Left renal pelvis (tissue), 4 donors: ENCODE measurements at regions not wholly inside any gene's neighbourhood (a gene's known extent, or its start where the extent isn't known, plus 50 kb on each side); places are given as distances from the start of the nearest gene placed in this dataset.

Source experiments
- DNase-seq, 4 donors: peaks; one replicate each; pipeline ENCODE4 v3.0.0-alpha.2; 2013; ENCODE audit warnings: low read depth in 4 of 4, low spot score in 3 of 4

DNA sequence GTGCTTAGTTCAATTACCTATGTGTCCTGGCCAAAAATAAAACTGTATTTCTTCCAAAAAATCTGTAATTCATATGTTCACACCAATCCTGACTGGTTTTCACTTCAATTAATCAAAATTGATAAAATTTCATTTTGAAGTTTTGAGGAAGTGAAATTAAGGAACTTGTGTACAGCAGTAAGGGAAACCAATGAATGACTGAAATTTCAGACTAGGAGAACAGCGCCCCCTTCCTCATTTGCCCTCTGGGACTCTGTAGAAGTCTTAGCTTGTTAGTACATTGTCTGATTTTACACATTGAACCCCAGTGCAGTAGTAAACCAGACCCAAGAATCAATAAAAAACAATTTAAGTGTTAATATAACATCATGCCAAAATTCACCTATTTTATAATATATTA is 495.3 kb upstream of the AGTR1 start:
- no peak for DNase-seq

DNA sequence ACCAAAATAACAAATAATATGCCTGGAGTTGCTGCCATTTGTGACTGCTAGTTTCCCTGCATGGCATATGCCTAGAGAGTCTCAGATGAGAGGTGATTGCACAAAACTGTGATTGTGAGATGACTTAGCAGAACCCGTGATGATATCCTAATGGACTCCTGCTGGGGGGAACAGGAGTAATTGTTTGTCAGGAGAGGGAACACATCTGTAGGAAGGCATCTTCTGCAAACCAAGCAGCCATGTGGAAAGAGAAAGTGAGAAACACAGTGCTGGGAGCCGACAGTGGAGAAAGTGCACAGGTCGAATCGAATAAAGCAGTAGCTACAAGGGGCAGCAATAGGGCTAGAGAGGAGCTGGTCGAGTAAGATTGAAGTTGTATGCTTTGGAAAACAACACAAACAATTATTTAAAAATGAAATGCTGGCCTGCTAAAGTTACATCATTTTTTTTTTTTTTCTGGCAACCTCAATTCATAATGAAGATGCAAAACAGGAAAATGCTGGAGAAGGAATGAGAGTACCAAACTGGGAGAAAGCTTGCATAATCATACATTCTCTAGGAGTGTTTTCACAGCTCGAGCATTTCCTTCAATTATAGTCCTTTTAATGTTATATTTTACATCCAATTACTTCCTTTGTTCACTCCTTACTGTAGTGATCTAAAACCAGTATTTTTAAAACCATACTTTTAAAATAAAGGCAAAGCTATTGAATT is 494.2 kb upstream of the AGTR1 start:
- DNase-seq = no peak

DNA sequence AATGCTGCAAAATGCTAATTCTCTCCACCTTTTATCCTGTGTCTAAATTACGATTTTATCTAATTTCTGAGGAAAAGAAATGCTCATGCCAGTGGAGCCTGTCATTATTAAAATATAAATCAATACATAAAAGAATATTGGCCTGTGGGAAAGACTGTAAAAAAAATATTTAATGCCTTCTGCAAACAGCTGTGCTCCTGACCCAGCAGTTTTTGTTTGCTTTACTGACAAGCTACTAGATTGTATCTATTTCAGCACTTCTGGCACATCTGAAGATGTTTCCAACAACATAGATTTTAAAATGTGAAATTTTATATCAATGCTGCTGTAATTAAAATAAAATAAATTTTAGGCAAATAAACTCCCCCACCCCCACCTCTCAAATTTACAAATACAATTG is 493.6 kb upstream of the AGTR1 start:
- DNase-seq = no peak

DNA sequence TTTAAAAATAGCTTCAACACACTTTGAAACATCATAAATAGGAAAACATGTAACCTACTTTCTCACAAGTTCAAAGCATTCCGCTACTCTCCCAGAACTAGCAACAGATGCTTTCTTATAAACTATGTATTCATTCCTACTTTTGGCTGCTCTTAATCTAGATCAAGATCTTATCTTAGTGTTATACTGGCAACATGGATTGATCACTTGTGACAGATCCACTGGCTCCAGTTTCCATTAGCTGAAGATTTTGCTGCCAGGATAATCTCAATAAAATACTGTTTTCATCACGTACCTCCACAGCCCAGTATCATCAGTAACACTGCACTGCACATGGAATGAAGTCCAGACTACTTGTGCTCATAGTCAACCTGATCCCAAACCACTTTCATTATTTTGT is 491.7 kb upstream of the AGTR1 start:
- no peak for DNase-seq

DNA sequence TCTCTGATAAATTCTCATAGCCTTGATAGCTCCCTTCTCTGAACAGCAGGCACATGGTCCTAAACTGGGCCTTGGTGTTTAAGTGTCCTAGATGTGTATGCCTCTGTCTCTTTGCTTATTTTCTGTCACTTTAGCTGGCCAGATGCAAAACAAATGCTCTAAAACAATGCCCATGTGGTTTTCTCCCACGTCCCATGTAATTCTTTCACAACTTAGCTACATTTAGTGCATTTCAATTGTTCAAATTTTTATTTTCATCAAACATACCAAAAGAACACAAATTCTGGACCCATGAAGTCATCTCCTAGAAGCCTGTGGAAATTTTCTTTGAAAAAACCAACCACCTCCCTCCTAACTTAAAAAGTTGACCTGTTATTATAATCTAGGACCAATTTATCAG is 491.3 kb upstream of the AGTR1 start:
- DNase-seq = no peak

DNA sequence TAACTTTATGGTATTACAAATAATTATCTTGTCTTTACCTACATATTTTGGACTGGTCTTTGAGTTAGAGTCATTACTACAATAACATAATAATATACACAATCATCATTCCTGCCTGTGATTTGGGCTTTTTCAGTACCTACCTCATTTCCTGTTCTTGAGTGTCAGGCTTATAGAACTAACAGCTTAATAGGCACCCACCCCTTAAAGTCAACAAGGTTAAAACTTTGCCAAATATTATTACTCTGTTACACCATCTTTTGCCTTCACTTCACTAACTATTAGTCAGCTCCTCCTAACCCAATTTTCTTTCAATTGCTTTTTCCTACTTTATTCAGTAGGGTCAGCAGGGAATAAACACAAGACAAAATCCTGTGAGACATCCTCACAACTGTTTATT is 488.7 kb upstream of the AGTR1 start:
- DNase-seq = no peak

DNA sequence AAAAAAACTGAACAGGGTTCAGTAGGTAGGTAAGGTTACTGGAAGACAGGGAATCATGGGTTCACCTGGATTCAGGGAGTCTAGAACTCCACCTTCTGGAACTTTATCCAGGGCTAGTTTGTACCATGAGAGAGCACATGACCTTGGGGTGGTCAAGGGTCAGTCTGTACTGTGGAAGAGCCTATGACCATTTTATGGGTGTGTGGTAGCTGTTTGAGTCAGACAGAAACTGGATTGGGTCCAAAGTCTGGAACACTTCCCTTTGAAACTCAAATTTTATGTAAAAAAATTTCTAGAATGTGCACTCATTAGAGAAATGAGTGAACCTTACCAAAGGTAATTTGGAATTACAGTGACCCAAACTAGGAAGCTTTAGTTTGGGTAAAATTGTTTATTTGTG is 486.0 kb upstream of the AGTR1 start:
- DNase-seq = no peak

DNA sequence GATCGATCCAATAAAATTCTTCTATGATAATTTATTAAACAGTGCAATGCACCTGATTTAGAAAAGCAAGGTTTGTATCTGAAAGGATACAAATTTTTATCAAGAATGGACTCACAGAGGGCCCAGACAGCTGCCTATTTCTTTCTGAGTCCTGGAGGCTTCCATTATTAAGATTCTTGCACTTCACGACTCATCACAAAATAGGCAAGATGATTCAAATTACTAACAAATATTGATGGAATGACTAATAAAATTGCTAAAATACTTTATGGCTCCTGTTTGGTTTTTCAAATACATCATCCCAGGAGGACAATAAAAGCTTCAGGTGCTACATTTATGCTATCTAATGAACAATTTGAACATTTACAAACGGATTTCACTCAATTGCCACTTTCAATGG is 483.0 kb upstream of the AGTR1 start:
- no peak for DNase-seq

DNA sequence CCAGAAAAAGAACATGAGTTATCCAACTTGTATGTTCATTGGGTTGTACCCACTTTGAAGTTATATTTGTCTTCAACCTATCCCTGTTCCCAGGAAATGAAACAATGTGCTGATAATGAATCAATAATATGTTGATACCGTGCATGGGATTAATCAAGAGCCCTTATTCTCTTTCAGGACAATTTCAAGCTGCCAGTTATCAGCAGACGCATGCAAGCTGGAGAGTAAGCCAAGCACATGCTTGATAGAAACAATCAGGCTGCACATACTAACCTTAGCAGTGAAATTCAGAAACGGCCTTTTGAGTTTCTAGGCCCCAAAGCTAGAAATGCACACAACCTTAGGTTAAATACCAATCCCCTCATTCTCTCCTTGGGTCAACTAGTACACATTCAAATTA is 480.4 kb upstream of the AGTR1 start:
- no peak for DNase-seq

DNA sequence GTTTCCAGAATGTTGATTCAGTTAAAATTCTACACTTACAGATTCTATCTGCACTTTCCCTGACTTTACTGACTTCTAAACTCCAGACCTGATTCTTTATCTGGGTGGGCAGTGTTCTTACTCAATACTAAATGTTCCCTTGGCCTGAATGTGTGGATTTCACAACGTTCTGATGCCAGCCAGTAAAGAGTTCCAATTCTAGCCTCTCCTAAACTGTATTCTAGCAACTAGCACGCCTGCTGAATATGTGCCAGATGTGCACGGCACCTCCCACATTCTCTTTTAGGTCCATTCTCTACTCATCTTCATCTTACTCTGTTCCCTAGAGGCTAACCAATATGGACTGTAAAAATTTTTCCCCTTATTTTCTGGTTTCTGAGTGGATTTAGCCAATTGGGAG is 479.5 kb upstream of the AGTR1 start:
- DNase-seq = no peak

DNA sequence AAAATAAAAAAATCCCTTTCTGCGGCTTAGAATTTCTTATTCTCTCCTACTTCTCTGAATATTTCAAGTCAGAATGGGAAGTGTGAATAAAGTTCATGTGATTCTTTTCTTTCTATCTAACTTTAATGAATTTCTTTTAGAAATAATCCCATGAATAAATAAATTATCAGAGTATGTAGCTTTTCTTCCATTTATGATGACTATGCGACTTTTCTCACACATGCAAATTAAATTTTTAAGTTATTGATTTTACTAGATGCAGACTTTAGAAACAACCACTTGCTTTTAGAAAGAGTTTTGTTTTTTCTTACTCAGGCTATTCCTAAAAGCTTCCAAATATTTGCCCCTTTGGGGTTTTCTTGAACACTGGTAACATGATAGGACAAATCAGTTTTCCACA is 477.7 kb upstream of the AGTR1 start:
- no peak for DNase-seq

DNA sequence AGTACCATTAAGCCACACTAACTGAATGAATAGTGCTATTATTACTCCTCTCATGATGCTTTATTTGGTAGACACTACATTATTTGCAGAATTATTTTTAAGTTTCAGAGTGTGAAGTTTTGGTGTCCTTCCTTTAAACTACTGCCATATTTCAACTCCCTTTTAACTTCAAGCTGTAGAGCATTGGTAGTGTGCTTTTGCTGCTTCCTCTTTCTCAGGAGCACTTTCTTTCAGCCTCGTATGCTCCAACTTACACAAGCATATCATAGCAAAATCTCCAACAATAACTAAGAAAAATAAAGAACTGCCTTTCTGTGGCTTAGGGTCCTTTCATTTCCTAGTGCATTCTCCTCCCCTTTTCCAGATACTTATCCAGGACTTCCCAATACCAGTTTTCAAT is 476.4 kb upstream of the AGTR1 start:
- DNase-seq = no peak

DNA sequence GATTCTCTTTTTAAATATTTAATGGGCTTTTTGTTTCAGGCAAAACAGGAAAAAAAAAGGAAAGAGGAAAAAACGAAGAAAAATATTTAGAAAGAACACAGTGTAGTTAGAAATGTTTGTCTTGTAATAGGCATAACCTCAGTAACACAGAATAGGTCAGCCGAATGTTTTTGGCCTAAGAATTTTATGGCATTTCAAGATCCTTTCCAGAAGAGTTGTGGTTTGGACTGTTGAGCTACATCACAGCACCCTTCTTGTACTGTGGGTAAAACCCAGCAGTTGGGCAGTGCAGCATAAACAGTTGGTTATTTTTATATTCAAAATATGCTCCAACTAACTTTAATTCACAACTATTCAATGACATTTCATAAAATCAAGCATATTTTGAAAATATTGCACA is 474.4 kb upstream of the AGTR1 start:
- no peak for DNase-seq

DNA sequence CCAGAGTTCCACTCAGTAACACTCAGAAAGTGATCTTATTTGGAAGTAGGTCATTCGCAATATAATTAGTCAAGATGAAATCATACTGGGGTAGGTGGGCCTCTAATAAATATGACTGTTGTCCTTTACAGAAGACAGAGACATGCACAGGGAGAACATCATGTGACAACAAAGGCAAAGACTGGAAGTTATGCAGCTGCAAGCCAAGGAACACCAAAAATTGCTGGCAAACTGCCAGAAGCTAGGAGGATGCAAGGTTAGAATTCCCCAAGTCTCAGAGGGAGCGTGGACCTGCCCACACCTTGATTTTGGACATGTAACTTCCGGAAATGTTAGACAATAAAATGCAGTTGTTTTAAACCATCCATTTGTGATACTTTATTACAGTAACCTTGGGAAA is 471.5 kb upstream of the AGTR1 start:
- no peak for DNase-seq

DNA sequence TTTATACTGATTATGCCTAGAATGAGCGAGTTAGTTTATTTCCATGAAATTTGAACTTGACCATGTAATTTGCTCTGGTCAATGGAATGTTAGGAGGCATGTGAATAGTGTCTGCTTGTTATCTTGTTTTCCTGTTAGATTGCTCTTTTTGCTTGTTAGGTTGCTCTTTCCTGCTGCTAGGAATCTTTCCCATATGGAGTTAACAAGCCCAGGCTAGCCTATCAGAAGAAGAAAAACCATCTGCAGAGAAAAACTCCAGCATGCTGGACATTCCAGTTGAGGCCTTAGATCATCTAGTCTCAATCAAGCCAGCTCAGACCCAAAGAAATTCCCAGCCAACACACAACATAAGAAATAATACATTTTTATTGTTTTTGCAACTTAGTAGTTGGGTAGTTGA is 470.2 kb upstream of the AGTR1 start:
- DNase-seq = no peak

DNA sequence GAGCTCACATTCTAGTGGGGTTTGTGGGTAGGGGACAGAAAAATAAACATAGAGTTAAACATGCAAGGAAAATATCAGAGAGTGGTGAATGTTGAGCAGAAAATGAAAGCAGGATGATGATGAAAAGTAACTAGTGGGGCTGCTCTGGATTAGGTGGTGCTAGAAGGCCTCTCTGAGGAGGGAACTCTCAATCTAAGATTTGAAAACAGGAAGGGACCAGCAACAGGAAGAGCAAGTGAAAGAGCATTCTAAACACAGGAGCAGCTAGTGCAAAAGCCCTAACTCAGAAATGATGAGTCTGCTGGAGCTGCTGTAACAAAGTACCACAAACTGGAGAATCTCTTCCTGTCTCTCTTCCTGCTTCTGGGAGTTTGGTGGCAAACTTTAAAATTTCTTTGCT is 468.6 kb upstream of the AGTR1 start:
- DNase-seq = no peak

DNA sequence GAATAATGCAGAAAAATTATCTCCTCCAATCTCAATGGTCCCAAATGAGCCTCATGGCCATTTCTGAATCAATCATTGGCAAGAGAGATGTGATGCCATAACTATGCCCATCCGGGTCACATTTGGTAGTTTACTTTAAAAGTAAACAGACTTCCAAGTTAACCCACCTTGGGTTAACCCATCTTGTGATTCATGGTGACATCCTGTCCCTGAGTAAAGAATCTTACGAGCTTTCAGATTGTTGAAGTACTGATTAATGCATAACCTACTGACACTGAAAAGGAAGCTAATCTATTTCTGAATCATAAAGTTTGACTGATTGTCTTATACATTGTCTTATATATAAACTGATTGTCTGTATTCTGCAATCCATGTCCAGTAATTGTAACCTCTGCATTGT is 467.2 kb upstream of the AGTR1 start:
- no peak for DNase-seq

DNA sequence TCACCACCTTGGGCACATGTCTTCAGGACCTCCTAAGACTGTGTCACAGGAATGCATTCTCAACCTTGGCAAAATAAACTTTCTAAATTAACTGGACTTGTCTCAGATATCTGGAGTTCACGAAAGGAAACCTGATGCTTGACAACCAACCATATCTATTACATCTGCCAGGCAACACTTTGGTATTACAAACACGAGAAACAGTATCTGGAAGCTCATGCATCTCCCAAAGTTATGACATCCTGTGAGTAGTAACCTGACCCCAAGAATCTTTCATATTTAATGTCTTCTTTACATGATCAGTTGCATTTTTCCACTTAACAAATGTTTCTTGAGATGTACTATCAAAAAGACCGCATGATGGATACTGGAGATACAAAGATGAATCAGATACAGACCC is 465.3 kb upstream of the AGTR1 start:
- no peak for DNase-seq

DNA sequence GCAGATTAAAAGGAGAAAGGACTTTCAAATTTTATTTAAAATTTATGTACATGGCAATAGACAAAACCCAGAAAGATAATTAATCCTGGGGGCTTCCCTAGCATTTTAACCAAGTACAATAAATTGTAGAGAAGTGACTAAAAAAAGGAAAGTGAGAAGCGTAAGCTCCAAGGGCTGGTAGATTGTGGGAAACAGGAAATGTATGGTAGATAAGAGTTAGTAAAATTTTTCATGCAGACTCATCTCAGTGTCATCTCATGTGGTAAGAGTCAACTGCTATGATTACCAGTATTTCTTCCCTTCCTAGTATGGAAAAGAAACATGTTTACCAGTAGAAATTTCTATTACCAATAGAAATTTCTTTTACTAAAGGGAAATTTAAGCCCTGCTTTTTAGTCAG is 464.3 kb upstream of the AGTR1 start:
- no peak for DNase-seq

DNA sequence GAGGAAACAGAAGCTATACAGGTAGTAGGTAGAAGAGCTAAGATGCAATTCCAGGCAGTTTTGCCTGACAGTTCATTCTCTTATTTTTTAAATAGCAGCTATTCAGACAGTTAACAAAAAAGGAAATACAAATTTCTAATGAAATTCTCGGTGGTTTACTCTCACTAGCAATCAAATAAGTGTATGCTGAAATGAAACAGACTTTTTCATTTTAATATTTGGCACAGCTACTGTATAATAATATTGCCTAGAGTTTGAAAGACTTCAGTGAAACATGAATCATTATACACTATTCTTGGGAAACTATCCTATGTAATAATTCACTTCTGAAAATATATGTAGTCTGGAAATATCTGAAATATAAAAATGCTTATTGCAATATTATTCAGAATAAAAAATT is 463.2 kb upstream of the AGTR1 start:
- no peak for DNase-seq

DNA sequence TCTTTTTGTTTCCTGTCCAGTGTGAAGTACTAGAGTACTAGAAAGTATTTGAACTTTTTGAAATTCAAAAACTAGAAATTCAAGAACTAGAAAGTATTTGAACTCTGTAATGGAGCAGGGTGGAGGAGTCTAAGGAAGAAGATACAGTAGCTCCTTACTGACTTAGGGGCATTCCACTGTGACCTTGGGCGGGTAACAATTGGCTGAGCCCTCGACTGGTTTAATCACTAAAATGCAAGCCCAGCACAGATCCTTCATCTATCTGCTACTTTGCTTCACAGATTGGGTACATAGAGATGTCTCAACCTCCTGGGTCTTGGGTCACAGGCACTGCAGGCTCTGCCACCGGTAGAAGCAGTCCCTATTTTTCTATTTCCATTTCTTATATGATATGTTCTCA is 462.1 kb upstream of the AGTR1 start:
- no peak for DNase-seq

DNA sequence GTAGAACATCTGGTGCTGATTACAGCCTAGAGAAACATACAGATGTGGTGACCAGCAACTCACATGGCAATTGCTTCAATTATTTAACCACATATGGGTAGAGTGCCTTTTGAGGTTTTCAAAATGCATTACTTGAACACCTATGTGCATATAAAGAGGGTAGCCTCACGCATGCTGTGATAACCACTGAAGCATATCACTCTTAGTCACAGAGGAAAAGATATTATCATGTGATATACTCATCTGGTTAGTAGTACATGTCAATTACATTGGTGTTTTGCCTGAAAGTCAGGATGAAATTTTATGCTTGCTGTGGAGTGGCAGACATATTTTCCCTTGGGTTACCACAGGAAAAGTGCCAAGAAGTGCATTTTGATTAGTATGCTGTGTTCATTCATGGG is 459.3 kb upstream of the AGTR1 start:
- DNase-seq = no peak

DNA sequence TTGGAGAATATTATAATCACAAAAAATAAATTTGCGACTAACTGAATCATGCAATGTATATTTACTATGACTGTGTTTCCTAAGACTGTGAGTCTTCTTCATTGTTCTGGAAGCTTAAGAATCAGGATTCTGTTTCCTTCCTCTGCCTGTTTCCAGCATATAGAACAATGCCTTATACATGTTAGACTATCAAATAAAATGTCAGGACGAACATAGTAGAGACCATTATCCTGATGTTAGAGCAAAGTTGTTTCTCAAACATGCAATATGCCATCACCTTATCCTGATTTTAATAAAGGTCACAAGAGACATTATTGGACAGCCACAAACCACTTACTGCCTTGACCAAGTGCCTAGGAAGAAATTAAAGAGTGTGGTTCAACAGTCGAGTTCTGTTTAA is 457.4 kb upstream of the AGTR1 start:
- no peak for DNase-seq
